GM04503 (cell line): ENCODE measurements at regions not wholly inside any gene's neighbourhood (a gene's known extent, or its start where the extent isn't known, plus 50 kb on each side); places are given as distances from the start of the nearest gene placed in this dataset.
A peak's percentile ranks its signal among the peaks of the same experiment; 100 is the strongest.

ENCODE experiments used
- DNase-seq: peaks from one replicate; pipeline ENCODE4 v3.0.0-alpha.2; 2012; ENCODE audit warnings: low read depth

DNA sequence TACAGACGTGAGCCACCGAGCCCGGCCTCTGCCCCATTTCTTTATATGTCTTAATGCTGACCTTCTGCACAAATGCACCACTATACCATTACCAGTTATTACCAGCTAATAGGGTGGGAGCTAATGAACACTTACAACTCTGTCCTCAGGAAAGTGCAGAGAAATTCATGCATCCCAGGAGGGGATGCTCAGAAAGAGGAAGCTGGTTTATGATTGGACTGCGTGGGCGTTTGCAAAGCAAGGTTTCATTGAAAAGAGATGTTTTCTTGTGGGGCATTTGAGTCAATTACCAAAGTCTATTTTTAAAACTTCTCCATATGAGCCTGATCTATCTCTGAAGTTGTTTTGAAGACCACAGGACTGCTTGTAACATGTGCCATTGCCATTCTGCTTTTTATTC lies 417.7 kb upstream of the CELF2 start:
- DNase-seq: no peak

GRCh38 chr10:10605551-10606081 lies 412.1 kb upstream of the CELF2 start:
- peak; percentile 55 for DNase-seq

- DNase-seq: no peak
These were observed 408.2 kb upstream of the CELF2 start for GRCh38 chr10:10609379-10609955.

DNA sequence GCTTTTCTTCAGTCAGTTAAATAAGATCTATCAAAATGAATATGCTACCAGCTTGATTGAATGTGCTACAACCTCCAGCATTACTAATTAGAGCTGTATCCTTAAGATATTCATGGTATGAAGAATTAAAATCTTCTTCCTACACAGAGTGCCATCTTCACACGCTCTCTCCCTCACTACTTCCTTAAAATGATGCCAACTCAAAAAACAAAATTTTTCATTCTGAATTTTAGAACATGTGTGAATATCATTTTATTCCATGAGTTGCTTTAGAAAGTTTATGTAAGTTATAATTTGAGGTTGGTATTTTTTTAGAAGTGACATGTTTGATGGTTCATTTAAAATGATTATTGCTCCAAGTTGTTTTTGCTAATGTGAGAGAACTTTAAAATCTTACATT lies 407.5 kb upstream of the CELF2 start:
- no peak for DNase-seq

- no peak for DNase-seq
These were observed 405.5 kb upstream of the CELF2 start for GRCh38 chr10:10612151-10612550.

- no peak for DNase-seq
These were observed 403.9 kb upstream of the CELF2 start for GRCh38 chr10:10613656-10614244.

DNA sequence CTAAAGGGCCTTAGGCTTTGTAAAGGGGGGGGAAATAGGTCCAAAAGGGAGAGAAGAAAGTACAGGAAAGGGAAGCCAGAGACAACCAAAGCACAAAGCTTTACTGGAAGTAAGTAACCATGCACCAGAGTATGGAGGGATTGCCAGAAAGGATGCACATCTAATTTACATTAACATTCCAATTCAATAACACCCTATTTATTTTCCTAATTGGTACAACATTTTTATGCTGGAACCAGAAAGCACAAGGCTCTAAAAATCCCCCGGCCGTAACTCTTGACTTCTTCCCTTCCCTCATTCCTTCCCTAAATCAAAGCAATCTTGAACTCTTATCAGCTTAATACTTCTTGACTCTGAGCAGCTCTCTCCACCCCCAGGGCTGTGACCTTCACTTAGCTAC lies 400.0 kb upstream of the CELF2 start:
- DNase-seq: no peak

GRCh38 chr10:10618139-10618538 lies 399.5 kb upstream of the CELF2 start:
- DNase-seq: no peak

GRCh38 chr10:10623958-10624566 lies 393.6 kb upstream of the CELF2 start:
- DNase-seq: no peak

GRCh38 chr10:10624567-10624962 lies 393.1 kb upstream of the CELF2 start:
- DNase-seq: no peak

DNA sequence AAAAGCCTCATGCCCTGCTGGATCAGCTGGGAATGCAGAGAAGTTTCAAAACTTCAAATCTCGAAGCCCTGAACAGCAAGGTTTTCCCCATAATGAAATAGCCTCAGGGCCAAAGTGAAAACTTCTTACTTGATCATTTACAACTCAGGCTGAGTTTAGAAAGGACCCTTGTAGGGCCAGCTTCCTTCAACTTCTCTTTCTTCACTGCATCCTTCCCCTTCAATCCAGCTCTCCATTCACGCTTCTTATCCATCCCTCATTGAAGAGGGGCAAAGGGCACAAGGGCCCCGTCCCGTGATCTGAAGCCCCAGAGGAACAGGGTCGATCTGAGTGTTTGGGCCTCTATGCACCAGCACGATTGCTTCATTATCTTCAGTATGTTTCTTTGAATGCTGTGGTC lies 392.2 kb upstream of the CELF2 start:
- DNase-seq: no peak

DNA sequence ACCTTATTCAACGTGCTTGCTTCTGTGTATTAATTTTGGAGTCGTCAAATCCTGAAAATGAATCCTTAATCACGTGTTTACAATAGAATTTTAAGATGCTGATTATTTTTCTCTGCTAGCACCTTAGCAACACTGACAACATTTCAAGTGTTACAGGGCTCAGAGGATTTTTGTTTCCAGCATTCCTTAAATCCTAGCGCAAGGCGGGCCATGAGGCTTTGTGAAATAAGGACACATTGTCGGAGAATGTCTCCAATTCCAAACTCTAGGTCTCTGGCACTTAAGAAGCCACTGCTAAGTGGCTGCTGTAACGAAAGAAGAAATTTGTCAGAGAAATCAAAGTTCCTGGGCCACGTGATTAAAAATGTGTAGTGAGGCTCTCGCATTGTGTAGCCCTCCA lies 390.9 kb upstream of the CELF2 start:
- no peak for DNase-seq

- DNase-seq: no peak
These were observed 390.3 kb upstream of the CELF2 start for GRCh38 chr10:10627414-10627813.

- DNase-seq: no peak
These were observed 388.2 kb upstream of the CELF2 start for GRCh38 chr10:10629512-10629911.

DNA sequence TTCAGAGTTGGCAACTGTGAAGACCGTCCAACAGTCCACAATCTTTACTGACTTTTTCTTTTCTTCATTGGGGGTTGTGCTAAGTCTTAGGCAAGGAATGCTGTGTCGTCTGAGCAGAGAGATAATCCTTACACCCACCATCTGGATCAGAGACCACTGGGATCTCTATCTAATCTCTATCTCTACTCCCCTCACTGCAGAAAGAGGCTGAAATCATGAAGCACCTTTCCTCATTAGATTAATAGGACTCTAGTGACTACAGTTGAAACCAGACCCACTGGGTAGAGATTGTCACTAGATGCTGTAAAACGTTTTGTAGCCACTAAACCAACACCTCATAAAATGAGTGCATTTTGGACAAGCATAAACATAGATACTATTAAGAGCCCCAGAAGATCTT lies 387.4 kb upstream of the CELF2 start:
- no peak for DNase-seq

- DNase-seq: no peak
These were observed 386.9 kb upstream of the CELF2 start for GRCh38 chr10:10630782-10631181.

GRCh38 chr10:10642189-10642588 lies 375.5 kb upstream of the CELF2 start:
- no peak for DNase-seq

- DNase-seq: no peak
These were observed 374.9 kb upstream of the CELF2 start for GRCh38 chr10:10642751-10643150.

- no peak for DNase-seq
These were observed 373.5 kb upstream of the CELF2 start for GRCh38 chr10:10644008-10644646.

DNA sequence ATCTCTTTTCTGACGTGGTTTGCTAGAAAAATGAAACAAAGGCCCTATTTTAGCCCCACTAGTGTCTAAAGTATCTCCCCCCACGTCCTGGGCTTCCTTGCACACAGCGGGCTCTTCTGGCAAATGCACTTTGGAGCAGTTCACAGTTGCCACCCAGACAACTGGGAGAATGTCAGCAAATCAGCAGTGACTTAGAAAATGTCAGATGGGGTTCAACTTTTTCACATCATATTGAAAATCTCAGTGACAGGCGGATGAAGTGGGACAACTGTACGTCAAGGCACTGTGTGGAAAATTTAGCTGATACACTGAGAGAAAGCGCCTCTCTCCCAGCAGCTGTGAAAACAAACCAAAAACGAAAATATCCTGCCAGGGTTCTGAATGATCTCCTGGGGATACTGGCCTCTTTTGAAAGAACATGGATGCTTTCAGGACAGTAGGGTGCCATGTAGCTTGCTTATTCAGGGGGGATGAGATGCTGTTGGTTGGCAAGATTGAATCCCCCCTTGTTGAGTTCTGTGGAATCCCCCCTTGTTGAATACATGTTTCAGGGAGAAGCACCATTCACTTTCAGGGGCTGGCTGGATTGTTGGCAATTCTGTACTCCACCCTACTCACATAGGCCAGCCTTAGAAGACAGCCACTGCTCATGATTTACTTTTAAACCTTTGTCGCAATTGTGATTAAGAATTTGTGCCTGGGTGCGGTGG lies 372.8 kb upstream of the CELF2 start:
- DNase-seq: no peak

DNA sequence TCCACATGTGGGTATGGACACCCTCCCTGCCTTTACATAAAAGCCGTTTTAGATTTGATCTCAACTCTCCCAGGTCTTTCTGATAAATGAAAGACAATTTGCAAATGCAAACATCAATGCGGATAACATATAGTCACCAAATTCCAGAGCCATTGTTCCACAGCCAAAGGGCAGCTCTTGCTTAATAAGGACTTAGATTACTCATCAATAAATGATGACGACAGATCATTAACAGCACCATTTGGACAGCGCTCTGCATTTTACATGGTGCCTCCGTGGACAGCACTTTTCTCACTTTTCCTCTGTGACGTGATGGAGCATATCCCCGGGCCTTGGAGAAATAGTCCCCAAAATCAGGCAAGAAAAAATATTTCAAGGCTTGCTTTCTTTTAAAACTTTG lies 370.3 kb upstream of the CELF2 start:
- no peak for DNase-seq

GRCh38 chr10:10657139-10657760 lies 360.4 kb upstream of the CELF2 start:
- DNase-seq: no peak
